SK-N-SH (cell line): ENCODE measurements at regions not wholly inside any gene's neighbourhood (a gene's known extent, or its start where the extent isn't known, plus 50 kb on each side); places are given as distances from the start of the nearest gene placed in this dataset.

Experiments
- CTCF ChIA-PET: fragments of 300-600, 350-600 bp; formaldehyde crosslinking; extraction: SDS; loops from one replicate; lab custom pipeline; 2021; lab: Yijun Ruan, JAX
- POLR2A ChIA-PET: fragments of 350-600 bp; sonication (Branson Sonifier 250); formaldehyde crosslinking; extraction: SDS; loops from one replicate; lab custom pipeline; 2020; ENCODE audit warnings: antibody characterized with exemption, inconsistent platforms; lab: Yijun Ruan, JAX
- DNase-seq: peaks from one replicate; pipeline ENCODE4 v3.0.0; 2012
- H2AFZ ChIP-seq: fragments of 200-600 bp; sonication (generic); 2 replicates; pipeline ENCODE4 v1.8.1; 2016; ENCODE audit warnings: antibody characterized with exemption, mild to moderate bottlenecking, low read depth
- H3F3A ChIP-seq: fragments of 200-600 bp; sonication (generic); replicated peaks from 2 replicates; pipeline ENCODE3; 2016; ENCODE audit warnings: antibody characterized with exemption, mild to moderate bottlenecking; ENCODE audit not compliant: insufficient read depth
- H3K27ac ChIP-seq, 2 experiments: fragments of 200-500 bp in 1 of 2; fragments of 200-600 bp in 1 of 2; sonication (Bioruptor generic) in 1 of 2; sonication (generic), shearing (Covaris generic) in 1 of 2; 2 replicates each; pipeline versions ENCODE4 v1.5.1 to v1.6.1; 2014 to 2016; ENCODE audit warnings: low read depth in 2 of 2, inconsistent platforms in 1 of 2, low read length in 1 of 2, mild to moderate bottlenecking in 1 of 2, mixed read lengths in 1 of 2
- H3K27me3 ChIP-seq: fragments of 200-600 bp; sonication (generic), shearing (Covaris generic); 2 replicates; pipeline ENCODE4 v1.6.1; 2016; ENCODE audit warnings: mixed run types; ENCODE audit not compliant: insufficient read depth
- H3K36me3 ChIP-seq, 2 experiments: fragments of 200-500 bp in 1 of 2; fragments of 200-600 bp in 1 of 2; sonication (Bioruptor generic) in 1 of 2; sonication (generic) in 1 of 2; replicated peaks in 1 of 2; 2 replicates each; pipeline versions ENCODE3 to v1.5.1; 2014 to 2016; ENCODE audit warnings: low read length in 1 of 2, mild to moderate bottlenecking in 1 of 2; ENCODE audit not compliant: insufficient read depth in 2 of 2, control insufficient read depth in 1 of 2
- H3K4me1 ChIP-seq, 2 experiments: fragments of 200-500 bp in 1 of 2; fragments of 200-600 bp in 1 of 2; sonication (Bioruptor generic) in 1 of 2; sonication (generic), shearing (Covaris generic) in 1 of 2; 2 replicates each; pipeline versions ENCODE4 v1.5.1 to v1.6.1; 2014 to 2016; ENCODE audit warnings: low read depth in 1 of 2, low read length in 1 of 2, mixed run types in 1 of 2; ENCODE audit not compliant: insufficient read depth in 2 of 2, control insufficient read depth in 1 of 2
- H3K4me2 ChIP-seq: fragments of 200-600 bp; sonication (generic), shearing (Covaris generic); 2 replicates; pipeline ENCODE4 v1.6.1; 2017; ENCODE audit warnings: mixed run types
- H3K4me3 ChIP-seq, 2 experiments: fragments of 200-500 bp in 1 of 2; fragments of 200-600 bp in 1 of 2; sonication (Bioruptor generic) in 1 of 2; sonication (generic), shearing (Covaris generic) in 1 of 2; 2 replicates each; pipeline versions ENCODE4 v1.5.1 to v1.8.1; 2014 to 2016; ENCODE audit warnings: low read depth in 2 of 2, inconsistent platforms in 1 of 2, low read length in 1 of 2, mild to moderate bottlenecking in 1 of 2, mixed read lengths in 1 of 2, moderate library complexity in 1 of 2
- H3K79me2 ChIP-seq: fragments of 200-600 bp; sonication (generic); 2 replicates; pipeline ENCODE4 v1.8.1; 2017; ENCODE audit warnings: mild to moderate bottlenecking; ENCODE audit not compliant: insufficient read depth
- H3K9ac ChIP-seq: fragments of 200-600 bp; sonication (generic); 2 replicates; pipeline ENCODE4 v1.6.1; 2017; ENCODE audit warnings: mixed run types
- H3K9me2 ChIP-seq: fragments of 200-600 bp; sonication (generic); 2 replicates; pipeline ENCODE4 v1.6.1; 2017; ENCODE audit warnings: mixed run types
- H3K9me3 ChIP-seq: fragments of 200-600 bp; sonication (generic); 2 replicates; pipeline ENCODE4 v1.6.1; 2017; ENCODE audit warnings: mixed run types, mild to moderate bottlenecking, moderate library complexity
- H4K20me1 ChIP-seq: fragments of 200-600 bp; sonication (generic); 2 replicates; pipeline ENCODE4 v1.6.1; 2017; ENCODE audit warnings: mild to moderate bottlenecking, mixed run types; ENCODE audit not compliant: insufficient read depth
- EZH2phosphoT487 ChIP-seq: fragments of 200-600 bp; sonication (generic); IDR thresholded peaks from 2 replicates; pipeline ENCODE4 v1.6.1; 2017; ENCODE audit warnings: low read depth, mixed run types, mild to moderate bottlenecking, antibody characterized with exemption, moderate library complexity, borderline replicate concordance
- FOSL2 ChIP-seq: IDR thresholded peaks from 2 replicates; pipeline ENCODE4 v1.4.0; 2012; ENCODE audit warnings: low read depth, mild to moderate bottlenecking, moderate library complexity, borderline replicate concordance
- FOXJ3 ChIP-seq: sonication (generic); formaldehyde crosslinking; IDR thresholded peaks from 2 replicates; pipeline ENCODE4 v1.5.1; 2020; ENCODE audit warnings: mild to moderate bottlenecking, missing genetic modification reagents
- FOXM1 ChIP-seq: IDR thresholded peaks from 2 replicates; pipeline ENCODE4 v1.4.0; 2012; ENCODE audit warnings: low read depth, mild to moderate bottlenecking
- GABPA ChIP-seq: IDR thresholded peaks from 2 replicates; pipeline ENCODE4 v1.4.0; 2012; ENCODE audit warnings: low read depth, mild to moderate bottlenecking
- PBX3 ChIP-seq: IDR thresholded peaks from 2 replicates; pipeline ENCODE4; 2012
- REST ChIP-seq: IDR thresholded peaks from 2 replicates; pipeline ENCODE4 v1.6.1; 2012; ENCODE audit warnings: mild to moderate bottlenecking, low read depth, low read length, moderate library complexity
- SMC3 ChIP-seq: IDR thresholded peaks from 2 replicates; pipeline ENCODE4 v1.6.1; 2012; ENCODE audit warnings: low read depth, low read length, improper control_type of control experiment
- TEAD4 ChIP-seq: IDR thresholded peaks from 2 replicates; pipeline ENCODE4 v1.4.0; 2012; ENCODE audit warnings: mild to moderate bottlenecking, borderline replicate concordance; ENCODE audit not compliant: insufficient read depth
- USF1 ChIP-seq: IDR thresholded peaks from 2 replicates; pipeline ENCODE4 v1.4.0; 2012; ENCODE audit warnings: low read depth, borderline replicate concordance
- WGBS: methylation state at CpG from one replicate; pipeline ENCODE4 v1.1.6; 2017; ENCODE audit warnings: low lambda C conversion rate; 5-methylcytosine and 5-hydroxymethylcytosine counted together

- Histone ChIP-seq H3K79me2 (no peaks in the 10 kb centered on the region), H3K9ac (no peak overlapping the region), H3K27ac (no peak overlapping the region), H4K20me1 (no peaks in the 10 kb centered on the region), H3K4me3 (no peak overlapping the region), H3K9me3 (no peaks in the 10 kb centered on the region)
- TF ChIP-seq FOSL2 (no peak), FOXM1 (no peak), PBX3 (no peak), USF1 (no peak)
- TF ChIP-seq, all 33 proteins: peak for 0
- 50% methylated on average over 1 of the region's 1 CpG for WGBS
- H3K27me3 ChIP-seq, result no peaks in the 10 kb centered on the region
- H3K4me1 ChIP-seq, result no peaks in the 10 kb centered on the region; a peak in 1 of 4 replicates
- H3K9me2 ChIP-seq, result no peaks in the 10 kb centered on the region
- no peak for DNase-seq
- POLR2A ChIA-PET, result interaction anchor here (0.9 kb wide), 1 partner anchor 162 kb away, joined by 3 read pairs; no protein-coding TSS in a partner anchor
- H3K4me2 ChIP-seq, result no peak overlapping the region
- H2AFZ ChIP-seq, result no peak overlapping the region
- CTCF ChIA-PET, result no interaction called here
- no peaks in the 10 kb centered on the region for H3K36me3 ChIP-seq
- no peaks in the 10 kb centered on the region for H3F3A ChIP-seq
These were observed 406.0 kb downstream of the PLA2G4A start for GRCh38 chr1:187234706-187235105.

GRCh38 chr1:187236199-187236598, 407.4 kb downstream of the PLA2G4A start:
- no peak for DNase-seq
- no peak overlapping the region for H3K4me2 ChIP-seq
- H3K27ac ChIP-seq, result no peak overlapping the region
- H3K4me3 ChIP-seq, result no peak overlapping the region
- H3K9me2 ChIP-seq, result no peaks in the 10 kb centered on the region
- H3K9ac ChIP-seq, result no peak overlapping the region
- no peaks in the 10 kb centered on the region for H4K20me1 ChIP-seq
- H3F3A ChIP-seq, result no peaks in the 10 kb centered on the region
- H3K9me3 ChIP-seq, result no peaks in the 10 kb centered on the region
- no peaks in the 10 kb centered on the region for H3K36me3 ChIP-seq
- no peaks in the 10 kb centered on the region for H3K79me2 ChIP-seq
- POLR2A ChIA-PET, result no interaction called here
- CTCF ChIA-PET, result no interaction called here
- no peaks in the 10 kb centered on the region for H3K27me3 ChIP-seq
- TF ChIP-seq GABPA (no peak), TEAD4 (no peak), REST (no peak), SMC3 (no peak), FOXJ3 (CRISPR knock-in tag) (no peak), EZH2phosphoT487 (no peak)
- H2AFZ ChIP-seq, result no peak overlapping the region
- no peaks in the 10 kb centered on the region; a peak in 1 of 4 replicates for H3K4me1 ChIP-seq
- WGBS, result 47% methylated on average over 2 of the region's 2 CpGs
